NCI-H2107 treated with DMSO at 0.1 percent for 48 hours (cell line): ENCODE measurements at regions not wholly inside any gene's neighbourhood (a gene's known extent, or its start where the extent isn't known, plus 50 kb on each side); places are given as distances from the start of the nearest gene placed in this dataset.

Source experiments
- DNase-seq: peaks from one replicate; lab custom pipeline; 2025; ENCODE audit not compliant: unreplicated experiment; lab: John Stamatoyannopoulos, UW

- DNase-seq = no peak
Measured at GRCh38 chr11:115684699-115685098, 180.5 kb upstream of the CADM1 start.

DNA sequence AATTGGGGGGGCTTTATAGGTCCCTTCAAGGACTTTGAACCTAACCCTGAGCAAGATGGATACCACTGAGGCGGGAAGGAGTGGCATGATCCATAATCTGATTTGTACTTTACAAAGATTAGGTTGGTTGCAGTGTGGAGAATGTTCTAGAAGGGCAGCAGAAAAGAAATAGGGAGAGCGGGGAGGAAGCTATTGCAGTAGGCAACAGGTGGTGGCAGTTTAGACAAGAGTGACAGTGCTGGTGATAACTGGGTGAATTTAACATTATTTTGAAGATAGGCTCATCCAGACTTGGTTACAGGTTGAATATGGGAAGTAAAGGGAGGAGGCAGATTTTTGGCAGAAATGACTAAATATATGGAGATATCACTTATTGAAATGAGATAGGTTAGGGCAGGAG, 179.9 kb upstream of the CADM1 start:
- DNase-seq = no peak

GRCh38 chr11:115682888-115683287, 178.7 kb upstream of the CADM1 start:
- DNase-seq = no peak

DNA sequence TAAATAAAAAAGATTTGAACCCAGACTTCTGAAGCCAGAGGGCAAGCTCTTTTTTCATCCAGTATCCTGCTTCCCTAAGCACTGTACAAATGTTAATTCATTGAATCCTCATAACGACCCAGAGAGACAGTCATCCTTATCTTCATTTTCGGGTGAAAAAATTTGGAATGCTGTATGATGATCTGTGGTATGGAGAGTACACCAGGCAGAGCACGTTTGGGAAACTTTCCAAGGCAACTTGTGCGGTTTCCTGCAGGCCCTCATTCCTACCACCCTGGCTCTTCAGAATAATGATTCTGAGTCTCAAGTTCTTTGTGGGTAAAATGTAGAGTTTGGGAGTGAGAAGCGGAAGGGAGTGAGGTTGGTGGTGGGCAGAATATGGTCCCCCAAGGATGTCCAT, 177.9 kb upstream of the CADM1 start:
- DNase-seq = no peak

DNA sequence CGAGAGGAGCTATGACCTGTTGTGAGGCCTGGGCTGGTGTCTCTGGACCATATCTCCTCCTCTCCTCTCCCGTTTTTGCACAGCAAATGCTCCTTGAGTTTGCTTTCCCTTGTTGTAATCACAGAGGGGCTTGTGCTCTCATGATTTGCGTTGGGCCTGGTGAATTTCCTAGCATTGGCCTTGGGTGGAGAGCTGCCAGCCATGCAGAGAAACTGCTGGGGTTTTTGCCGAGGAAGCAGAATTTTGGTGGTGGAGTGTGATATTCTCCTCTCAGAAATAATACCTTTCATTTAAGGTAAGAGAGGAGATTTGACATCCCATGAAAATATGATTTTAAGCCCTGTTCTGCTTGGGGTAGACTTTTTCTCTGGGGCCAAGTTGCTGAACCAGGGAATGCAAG, 175.7 kb upstream of the CADM1 start:
- no peak for DNase-seq

DNA sequence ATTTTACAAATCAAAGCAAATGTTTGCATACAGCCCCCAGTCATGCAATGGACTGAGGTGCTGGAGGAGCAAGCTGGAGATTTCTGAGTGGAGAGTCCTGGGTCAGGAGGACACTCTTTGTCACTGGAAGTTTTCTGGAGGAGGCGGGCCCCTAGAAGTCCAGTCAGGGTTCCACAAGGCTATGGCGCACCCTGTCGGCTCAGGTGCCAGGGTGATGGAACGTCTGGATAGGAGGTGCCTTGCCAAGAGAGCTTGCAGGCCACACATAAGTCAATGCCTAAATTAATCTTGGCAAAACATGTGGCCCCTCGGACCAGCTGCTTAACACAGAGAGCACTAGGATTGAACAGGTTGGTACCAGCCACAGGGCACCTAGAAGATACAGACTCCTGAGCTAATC, 174.7 kb upstream of the CADM1 start:
- DNase-seq = no peak

GRCh38 chr11:115677190-115677589, 173.0 kb upstream of the CADM1 start:
- no peak for DNase-seq

DNA sequence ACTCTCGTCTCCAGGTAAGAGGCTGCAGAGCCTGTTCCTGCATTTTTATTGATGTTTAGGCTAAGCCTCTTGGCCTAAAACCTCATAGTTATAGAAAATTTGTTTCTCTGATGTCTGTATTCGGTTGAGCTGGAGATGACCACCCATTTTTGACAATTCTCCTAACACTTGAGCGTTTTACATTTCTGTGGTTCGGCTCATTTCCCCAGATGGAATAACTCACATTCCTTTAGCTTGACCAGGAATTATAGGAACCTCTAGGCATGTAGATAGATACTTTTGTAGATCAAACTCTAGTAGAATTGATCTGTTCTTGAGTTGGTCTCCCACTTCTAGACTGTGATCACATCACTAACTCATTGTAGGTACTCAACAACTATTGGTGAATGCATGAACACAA, 172.6 kb upstream of the CADM1 start:
- no peak for DNase-seq

- no peak for DNase-seq
Measured at GRCh38 chr11:115676206-115676605, 172.0 kb upstream of the CADM1 start.

DNA sequence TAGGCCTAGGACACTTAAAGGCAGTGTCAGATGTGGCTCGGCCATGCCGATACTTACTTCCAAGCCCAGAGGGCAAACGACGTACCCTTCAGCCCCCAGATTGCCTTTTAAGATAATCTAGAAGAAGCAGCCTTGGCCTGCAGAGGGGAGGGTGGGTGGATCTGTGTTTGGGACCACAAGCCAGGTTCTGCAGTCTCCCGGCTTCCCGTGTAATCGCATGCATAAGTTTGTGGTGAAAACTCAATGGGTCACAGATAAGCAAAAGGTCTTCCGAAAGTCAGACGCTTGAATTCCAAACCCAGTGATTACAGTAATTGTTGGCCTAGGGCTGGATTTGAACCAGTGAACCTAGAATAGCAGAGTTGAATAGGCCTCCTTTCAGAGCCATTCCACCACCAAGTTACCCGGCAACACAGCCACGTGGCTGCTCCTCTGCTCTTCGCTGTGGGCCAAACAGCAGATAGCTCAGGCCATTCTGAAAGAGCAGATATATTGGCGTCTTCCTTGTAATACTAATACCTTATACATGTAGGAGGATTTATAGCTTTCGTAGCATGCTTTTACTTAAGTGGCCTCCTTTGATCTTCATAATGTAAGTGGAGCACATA, 170.8 kb upstream of the CADM1 start:
- no peak for DNase-seq

- DNase-seq = no peak
Measured at GRCh38 chr11:115674176-115674936, 170.1 kb upstream of the CADM1 start.

GRCh38 chr11:115673720-115674119, 169.5 kb upstream of the CADM1 start:
- DNase-seq = no peak

DNA sequence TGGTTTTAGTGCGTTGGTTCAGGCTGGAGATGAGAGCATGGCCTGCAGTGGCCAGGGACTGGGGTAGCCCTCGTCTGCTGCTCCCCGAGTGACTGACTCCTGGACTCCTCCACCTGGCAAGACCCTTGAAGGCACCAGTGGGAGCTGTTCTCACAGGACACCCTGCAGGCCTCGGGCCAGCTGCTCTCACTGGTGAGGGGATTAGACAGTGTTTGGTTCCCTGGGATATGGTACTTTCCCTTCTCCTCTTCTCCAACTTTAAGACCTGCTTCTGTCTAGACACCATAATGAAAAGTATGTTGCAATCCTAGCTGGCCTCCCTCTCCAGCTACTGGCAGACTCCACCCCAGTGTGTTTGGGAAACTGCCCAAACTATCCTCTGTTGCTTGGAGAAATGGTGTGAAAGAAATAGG, 168.8 kb upstream of the CADM1 start:
- no peak for DNase-seq

- no peak for DNase-seq
Measured at GRCh38 chr11:115672412-115672811, 168.2 kb upstream of the CADM1 start.

GRCh38 chr11:115670538-115671205, 166.5 kb upstream of the CADM1 start:
- peak; percentile 11 for DNase-seq

GRCh38 chr11:115665958-115666357, 161.7 kb upstream of the CADM1 start:
- DNase-seq = no peak

DNA sequence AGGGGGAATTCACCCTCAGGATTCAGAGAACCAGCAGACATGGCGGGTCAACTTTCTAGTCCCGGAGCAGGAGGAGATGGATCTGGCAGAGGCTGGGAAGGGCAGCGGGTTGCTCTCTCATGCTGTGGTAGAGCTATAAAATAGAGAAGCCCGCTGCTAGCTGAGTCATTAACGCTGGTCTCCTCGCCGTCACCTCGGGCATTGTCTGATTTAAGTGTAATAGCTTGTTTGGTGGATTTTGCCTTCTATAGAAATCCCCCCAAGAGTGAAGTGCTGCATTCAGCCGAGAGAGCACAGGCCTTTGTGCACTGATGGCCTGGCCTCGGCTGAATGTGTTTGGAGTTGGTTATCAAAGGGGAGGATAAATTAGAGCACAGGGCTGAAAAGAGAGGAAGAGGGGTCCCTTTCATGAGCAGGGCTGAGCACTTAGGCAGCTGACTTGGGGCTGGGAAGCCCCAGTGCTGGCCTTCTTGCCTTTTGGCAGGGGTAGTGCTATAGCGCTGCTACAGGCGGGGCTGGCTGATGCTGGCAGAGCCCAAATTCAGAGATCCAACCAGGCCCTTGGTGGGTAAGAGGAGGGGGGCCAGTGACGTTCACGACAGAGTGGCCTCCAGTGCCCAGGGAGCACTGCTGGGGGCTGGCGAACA, 161.1 kb upstream of the CADM1 start:
- no peak for DNase-seq

DNA sequence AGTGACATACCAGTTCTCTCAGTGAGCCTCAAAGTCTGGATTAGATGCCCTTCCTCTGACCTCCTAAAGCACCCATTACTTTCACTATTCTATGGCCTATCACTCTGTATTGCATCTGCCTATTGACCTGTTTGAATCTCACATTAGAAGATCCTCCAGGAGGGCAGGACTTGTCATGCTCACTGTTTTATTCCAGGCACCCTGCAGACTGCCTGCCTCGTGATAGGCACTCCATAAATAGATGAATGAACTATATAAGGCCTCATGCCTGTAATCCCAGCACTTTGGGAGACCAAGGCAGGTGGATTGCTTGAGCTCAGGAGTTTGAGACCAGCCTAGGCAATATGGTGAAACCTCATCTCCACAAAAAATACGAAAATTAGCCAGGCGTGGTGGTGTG, 160.1 kb upstream of the CADM1 start:
- DNase-seq = no peak

- DNase-seq = no peak
Measured at GRCh38 chr11:115663790-115664189, 159.6 kb upstream of the CADM1 start.

DNA sequence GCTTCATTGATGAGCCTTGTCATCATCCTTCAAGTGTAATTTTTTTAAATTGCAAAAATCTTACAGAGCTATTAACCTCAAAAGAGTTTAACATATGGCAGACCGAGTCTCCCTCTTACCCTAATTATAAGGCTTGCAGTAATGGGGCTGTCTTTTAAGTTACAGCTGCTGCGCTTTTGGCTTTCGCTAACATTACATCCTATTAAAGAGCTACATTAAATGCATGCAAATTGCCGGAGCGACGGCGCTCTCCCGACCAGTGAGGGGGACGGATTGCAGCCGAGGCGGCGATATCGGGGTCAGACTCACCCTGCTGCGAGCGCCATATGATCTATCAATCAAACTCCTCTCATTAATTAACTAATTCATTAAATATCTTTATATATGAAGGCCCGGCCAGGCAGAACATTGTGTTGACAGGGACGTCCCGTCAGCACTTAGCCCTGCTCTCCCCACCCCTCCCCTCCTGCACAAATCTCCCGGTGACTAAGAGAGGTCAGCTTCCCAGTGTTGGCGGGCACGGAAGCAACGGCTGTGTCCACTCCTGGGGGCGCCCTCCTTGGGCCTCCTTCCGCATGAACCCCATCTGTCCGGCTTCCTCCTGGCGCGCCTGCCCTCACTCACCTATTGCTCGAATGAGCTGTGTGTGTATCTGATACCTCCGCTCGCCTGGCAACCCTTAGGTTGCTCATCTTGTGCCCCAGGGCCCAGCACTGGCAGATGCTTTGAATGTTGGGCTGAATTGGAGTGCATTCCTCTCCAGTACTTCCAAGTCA, 156.0 kb upstream of the CADM1 start:
- DNase-seq = no peak
